ENCODE measurements at regions not wholly inside any gene's neighbourhood (a gene's known extent, or its start where the extent isn't known, plus 50 kb on each side); places are given as distances from the start of the nearest gene placed in this dataset.
A peak's percentile ranks its signal among the peaks of the same experiment; 100 is the strongest.

DNA sequence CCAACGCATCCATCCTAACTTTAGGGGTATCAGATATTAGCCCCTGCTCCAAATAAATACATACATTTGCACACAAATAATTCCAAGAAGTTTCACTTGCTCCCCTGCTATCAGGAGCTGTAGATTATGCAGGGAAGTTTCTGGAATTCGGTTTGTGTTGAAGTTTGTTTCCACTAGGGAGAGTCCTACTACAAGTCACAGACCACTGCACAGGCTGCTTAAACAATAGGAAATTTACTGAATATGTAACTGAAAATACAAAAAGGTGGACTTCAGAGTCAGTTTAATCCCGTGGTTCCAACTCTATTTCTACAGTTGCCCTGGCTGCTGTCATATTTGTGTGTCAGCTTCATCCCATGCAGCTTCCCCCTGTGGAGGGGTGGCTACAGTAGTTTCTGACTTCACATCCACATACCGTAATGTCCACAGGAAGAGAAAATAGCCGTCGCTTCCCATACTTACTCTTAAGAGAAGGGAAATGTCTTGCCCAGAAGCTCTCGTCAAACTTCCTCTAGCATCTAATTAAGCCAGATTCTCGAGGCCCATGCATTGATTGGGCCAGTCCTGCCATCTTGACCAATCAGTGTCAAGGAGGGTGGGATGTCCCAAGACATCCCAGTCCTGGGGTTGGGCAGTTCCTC is 286.6 kb downstream of the COG6 start:
- no peak for DNase-seq

- DNase-seq, result peak; percentile 6
Observed at GRCh38 chr13:39942552-39943273, 287.3 kb downstream of the COG6 start.

- no peak for DNase-seq
Observed at GRCh38 chr13:39943711-39944110, 288.2 kb downstream of the COG6 start.

- DNase-seq, result no peak
Observed at GRCh38 chr13:39945226-39945625, 289.8 kb downstream of the COG6 start.

DNA sequence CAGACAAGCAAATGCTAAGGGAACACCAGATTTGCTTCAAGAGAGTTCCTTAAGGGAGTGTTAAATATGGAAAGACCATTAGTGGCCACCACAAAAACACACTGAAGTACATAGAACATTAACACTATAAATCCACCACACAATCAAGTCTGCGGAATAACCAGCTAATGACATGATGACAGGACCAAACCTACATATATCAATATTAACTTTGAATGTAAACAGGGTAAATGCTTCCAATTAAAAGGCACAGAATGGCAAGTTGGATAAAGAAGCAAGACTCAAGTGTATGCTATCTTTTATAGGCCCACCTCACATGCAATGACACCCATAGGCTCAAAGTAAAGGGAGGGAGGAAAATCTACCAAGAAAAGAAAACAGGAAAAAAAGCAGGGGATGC is 291.3 kb downstream of the COG6 start:
- DNase-seq, result no peak

- DNase-seq, result no peak
Observed at GRCh38 chr13:39951301-39951700, 295.8 kb downstream of the COG6 start.

DNA sequence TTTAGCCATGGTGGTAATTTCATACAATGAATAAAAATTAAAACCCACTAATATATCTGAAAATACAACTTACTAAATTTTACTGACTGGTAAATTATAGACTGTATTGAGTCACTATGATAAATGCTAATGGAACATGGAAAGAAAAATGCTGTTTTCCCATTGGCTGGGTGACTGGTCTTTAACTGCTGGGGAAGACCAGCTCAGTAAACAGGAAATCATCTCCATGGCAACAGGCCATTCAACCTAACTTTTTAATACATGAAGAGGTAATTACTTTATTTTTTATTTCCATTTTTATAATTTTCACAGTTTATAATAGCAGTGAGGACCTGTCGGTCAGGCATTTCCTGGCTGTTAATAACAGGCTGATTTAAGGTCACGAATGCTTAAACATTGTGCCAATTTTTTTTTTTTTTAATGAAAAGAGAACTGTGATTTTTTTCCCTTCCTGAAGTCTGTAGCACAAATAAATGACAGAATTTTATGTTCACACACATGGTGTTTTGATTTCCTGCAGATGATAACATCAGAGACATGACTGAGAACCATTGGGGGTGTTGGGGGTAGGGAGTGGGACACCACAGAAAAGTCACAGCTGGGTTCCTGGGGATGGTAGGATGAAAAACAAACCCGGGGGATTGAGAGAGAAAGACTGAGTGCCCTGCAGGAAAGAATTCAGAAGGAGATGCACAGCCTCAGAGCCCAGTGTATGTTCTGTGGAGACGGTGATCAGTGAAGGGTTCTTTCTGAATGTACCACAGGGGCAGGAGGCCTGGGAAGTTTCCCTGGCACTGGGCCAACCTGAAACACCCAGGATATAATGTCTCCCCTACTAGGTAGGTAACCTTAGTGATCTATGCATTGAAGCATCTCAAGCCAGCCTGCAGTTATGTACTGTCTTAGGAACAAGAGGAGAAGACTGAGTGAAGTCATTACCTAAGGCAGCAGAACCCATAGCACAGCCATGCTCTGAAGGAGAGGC is 297.1 kb downstream of the COG6 start:
- no peak for DNase-seq

GRCh38 chr13:39954476-39954875 is 299.0 kb downstream of the COG6 start:
- no peak for DNase-seq

DNA sequence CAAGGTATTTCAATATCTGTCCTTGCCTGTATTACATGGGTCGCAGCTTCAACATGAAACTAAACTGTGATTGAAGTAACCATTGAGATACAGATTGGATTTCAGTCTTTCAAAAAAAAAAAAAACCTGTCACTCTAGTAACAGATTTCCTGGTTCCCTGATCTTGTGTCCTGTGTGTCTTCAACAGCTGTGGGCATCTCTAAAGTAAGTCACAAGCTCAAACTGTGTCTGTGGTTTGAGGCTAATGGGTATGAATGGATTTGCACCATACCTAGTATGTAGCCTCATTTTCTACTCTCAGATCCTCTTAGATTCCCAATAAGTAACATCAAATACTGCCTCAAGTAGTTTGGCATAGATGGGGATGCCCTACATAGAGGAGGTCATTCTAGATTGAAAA is 300.1 kb downstream of the COG6 start:
- no peak for DNase-seq

- DNase-seq, result no peak
Observed at GRCh38 chr13:39956036-39956435, 300.6 kb downstream of the COG6 start.

DNA sequence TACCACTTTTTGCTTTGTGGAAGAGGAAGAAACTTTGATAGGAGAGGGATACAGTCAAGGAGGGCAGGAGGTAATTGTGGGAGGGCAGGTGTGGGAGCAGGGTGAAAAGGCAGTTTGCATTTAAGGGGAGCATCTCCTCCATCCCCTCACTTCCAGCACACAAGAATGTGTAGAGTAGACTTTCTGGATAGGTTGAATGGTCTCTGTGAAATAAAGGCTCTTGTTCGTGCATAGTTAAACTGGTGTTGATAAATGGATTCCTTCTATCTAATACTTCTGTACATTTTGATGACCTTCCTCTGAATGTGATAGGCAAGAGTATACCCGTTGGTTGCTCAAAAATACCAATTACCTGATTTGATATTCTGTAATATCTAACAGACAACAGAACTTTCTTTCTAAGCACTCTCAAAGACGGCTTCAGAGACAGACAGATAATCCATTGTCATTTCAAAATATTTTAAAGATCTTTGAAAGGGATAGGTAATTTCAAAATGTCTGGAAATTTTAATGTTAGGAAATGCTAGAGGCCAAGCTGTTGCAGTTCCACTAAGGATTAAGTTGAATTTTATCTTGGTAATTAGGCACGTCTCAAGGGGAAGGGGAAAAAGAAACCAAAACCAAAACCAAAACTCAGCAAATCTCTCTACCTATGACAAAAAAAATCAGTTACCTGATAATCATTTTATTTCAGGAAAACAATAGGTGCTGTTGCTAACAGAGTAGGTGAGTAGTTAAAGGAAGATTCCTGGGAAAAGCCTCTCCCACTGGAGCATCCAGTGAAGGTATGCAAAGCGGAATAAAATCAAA is 302.6 kb downstream of the COG6 start:
- no peak for DNase-seq

- no peak for DNase-seq
Observed at GRCh38 chr13:39959497-39960144, 304.2 kb downstream of the COG6 start.

DNA sequence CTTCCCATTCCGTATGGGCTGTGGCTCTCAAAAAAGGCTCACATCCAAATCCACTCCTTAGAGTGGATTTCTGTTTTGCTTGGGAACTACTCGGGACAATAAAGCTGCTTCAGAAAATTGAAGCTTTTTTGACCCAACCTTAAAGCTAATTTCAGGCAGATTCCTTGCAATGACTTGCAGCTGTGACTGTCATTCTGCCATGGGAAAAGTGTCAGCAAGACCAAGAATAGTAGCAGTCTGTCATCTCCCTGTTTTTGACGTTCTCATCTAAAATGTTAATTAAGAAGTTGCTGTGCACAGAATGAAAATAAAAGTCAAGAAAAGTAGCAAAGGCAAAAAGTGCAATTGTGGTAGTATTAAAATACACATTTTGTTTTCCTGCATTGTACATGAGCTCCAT is 304.7 kb downstream of the COG6 start:
- no peak for DNase-seq

- DNase-seq, result no peak
Observed at GRCh38 chr13:39961036-39961435, 305.6 kb downstream of the COG6 start.

GRCh38 chr13:39963612-39964011 is 308.1 kb downstream of the COG6 start:
- no peak for DNase-seq

DNA sequence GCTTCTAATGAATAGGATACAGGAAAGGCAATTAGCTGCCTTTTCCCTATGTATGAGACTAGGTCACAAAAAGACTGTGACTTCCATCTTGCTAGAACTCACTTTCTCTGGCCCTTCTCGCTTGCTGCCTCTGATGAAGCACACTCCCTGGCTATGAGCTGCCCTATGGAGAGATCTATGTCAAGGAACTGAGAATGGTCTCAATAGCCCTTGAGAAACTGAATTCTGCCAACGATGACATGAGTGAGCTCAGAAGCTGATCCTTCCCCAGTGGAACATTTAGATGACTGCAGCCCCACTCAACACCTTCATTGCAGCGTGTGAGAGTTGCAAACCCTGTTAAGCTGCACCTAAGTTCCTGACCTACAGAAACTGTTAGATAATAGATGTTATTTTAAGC is 309.8 kb downstream of the COG6 start:
- no peak for DNase-seq

GRCh38 chr13:39967199-39967959 is 311.9 kb downstream of the COG6 start:
- DNase-seq, result no peak

- DNase-seq, result no peak
Observed at GRCh38 chr13:39968646-39969475, 313.4 kb downstream of the COG6 start.

DNA sequence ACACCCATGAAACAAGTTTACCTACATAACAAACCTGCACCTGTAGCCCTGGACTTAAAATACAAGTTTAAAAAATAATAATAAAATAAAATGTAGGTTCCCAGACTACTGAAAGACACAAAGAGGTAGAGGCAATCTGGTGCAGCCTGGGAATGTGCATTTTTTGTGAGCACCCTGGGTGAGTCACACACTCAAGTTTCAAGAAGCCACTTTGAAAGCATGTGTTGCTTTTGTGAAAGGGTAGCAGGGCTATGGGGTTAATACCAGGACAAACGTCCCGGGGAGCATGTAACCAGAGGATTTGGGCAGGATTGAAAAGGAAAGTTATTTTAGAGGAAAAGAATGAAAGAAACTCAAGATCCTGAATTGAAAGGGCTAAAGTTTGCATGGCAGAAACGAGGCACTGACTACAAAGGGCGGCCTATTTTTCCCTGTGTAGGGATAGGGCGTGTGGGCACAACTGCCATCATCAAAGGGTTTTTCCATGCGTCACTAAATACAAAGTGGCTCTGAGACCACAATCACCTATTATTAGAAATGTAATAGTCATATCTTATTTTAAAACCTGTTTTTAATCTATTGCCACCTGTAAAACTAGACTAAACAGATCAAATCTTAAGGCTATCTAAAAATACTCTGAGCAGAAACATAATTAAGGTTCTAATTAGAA is 314.9 kb downstream of the COG6 start:
- DNase-seq, result no peak

- DNase-seq, result no peak
Observed at GRCh38 chr13:39971526-39971925, 316.1 kb downstream of the COG6 start.
